Endothelial cell of umbilical vein (primary cell): ENCODE measurements at regions not wholly inside any gene's neighbourhood (a gene's known extent, or its start where the extent isn't known, plus 50 kb on each side); places are given as distances from the start of the nearest gene placed in this dataset.

Experiments used
- BruUV-seq: library from RNA; stranded (reverse); fragments of 400-500 nt; replicated peaks from 2 replicates; lab custom pipeline; 2021; lab: Mats Ljungman, UMichigan
- CTCF ChIA-PET: fragments of 300-600, 350-600 bp; sonication (Branson Sonifier 250); formaldehyde crosslinking; loops from one replicate; lab custom pipeline; 2021; ENCODE audit warnings: antibody characterized with exemption, inconsistent platforms; lab: Charles Lee
- POLR2A ChIA-PET: fragments of 300-600, 350-600 bp; sonication (Branson Sonifier 250); formaldehyde crosslinking; loops from one replicate; lab custom pipeline; 2021; ENCODE audit warnings: antibody characterized with exemption, inconsistent platforms; lab: Charles Lee
- DNase-seq: peaks from one replicate; pipeline ENCODE4 v3.0.0-alpha.2; 2011; ENCODE audit warnings: low read depth, low spot score
- FAIRE-seq: peaks from 2 replicates; lab custom pipeline; 2011; peaks lifted over from hg19 to GRCh38; lab: Jason Lieb, UNC
- H2AFZ ChIP-seq: 2 replicates; pipeline ENCODE4 v1.6.0; 2012; ENCODE audit warnings: low read depth, low read length, control low read depth, inconsistent platforms
- H3K27ac ChIP-seq: 2 replicates; pipeline ENCODE4 v1.5.1; 2011; ENCODE audit warnings: low read depth, mild to moderate bottlenecking, control low read depth, low read length, moderate library complexity; ENCODE audit not compliant: insufficient read depth
- H3K27me3 ChIP-seq, 2 experiments: 2 replicates each; pipeline versions ENCODE4 v1.6.0 to v1.6.1; 2011; ENCODE audit warnings: low read length in 2 of 2, mixed read lengths in 1 of 2; ENCODE audit not compliant: control insufficient read depth in 2 of 2, insufficient read depth in 2 of 2
- H3K36me3 ChIP-seq, 2 experiments: 2 replicates in 1 of 2; 3 replicates in 1 of 2; pipeline ENCODE4 v1.5.1; 2011; ENCODE audit warnings: low read length in 2 of 2, mild to moderate bottlenecking in 1 of 2, moderate library complexity in 1 of 2; ENCODE audit not compliant: control insufficient read depth in 2 of 2, insufficient read depth in 2 of 2; ENCODE audit errors: extremely low read depth in 1 of 2
- H3K4me1 ChIP-seq: 3 replicates; pipeline ENCODE4 v1.5.1; 2011; ENCODE audit warnings: mild to moderate bottlenecking, low read length; ENCODE audit not compliant: control insufficient read depth, insufficient read depth; ENCODE audit errors: extremely low read depth
- H3K4me2 ChIP-seq: 2 replicates; pipeline ENCODE4 v1.6.1; 2011; ENCODE audit warnings: low read length, control low read depth, mixed read lengths; ENCODE audit not compliant: insufficient read depth
- H3K4me3 ChIP-seq, 3 experiments: fragments of 200-600 bp in 1 of 3; sonication (generic), shearing (Covaris generic) in 1 of 3; replicated peaks in 1 of 3; 2 replicates each; pipeline ENCODE4 v1.5.1; 2011 to 2016; ENCODE audit warnings: control low read depth in 3 of 3, low read length in 3 of 3, mild to moderate bottlenecking in 2 of 3, inconsistent platforms in 1 of 3, low read depth in 1 of 3, moderate library complexity in 1 of 3; ENCODE audit not compliant: insufficient read depth in 1 of 3
- H3K79me2 ChIP-seq: 2 replicates; pipeline ENCODE4 v1.6.0; 2012; ENCODE audit warnings: low read length, inconsistent platforms; ENCODE audit not compliant: control insufficient read depth, insufficient read depth
- H3K9ac ChIP-seq: replicated peaks from 2 replicates; pipeline ENCODE3; 2011; ENCODE audit warnings: low read length, control low read depth; ENCODE audit not compliant: insufficient read depth; ENCODE audit errors: extremely low read depth
- H3K9me1 ChIP-seq: replicated peaks from 3 replicates; pipeline ENCODE4 v1.6.0; 2011; ENCODE audit warnings: mild to moderate bottlenecking, low read length; ENCODE audit not compliant: control insufficient read depth, insufficient read depth; ENCODE audit errors: extremely low read depth
- H3K9me3 ChIP-seq: replicated peaks from 2 replicates; pipeline ENCODE4 v1.5.1; 2012; ENCODE audit warnings: low read length, inconsistent platforms; ENCODE audit not compliant: control insufficient read depth, insufficient read depth
- H4K20me1 ChIP-seq: replicated peaks from 2 replicates; pipeline ENCODE3; 2011; ENCODE audit warnings: mild to moderate bottlenecking, low read length; ENCODE audit not compliant: control insufficient read depth, insufficient read depth; ENCODE audit errors: extremely low read depth
- EZH2 ChIP-seq: IDR thresholded peaks from 2 replicates; pipeline ENCODE4 v1.6.1; 2012; ENCODE audit warnings: borderline replicate concordance, low read depth, mild to moderate bottlenecking, moderate library complexity, low read length, inconsistent platforms; ENCODE audit not compliant: severe bottlenecking
- FOS ChIP-seq: IDR thresholded peaks from 2 replicates; pipeline ENCODE4 v1.6.1; 2011; ENCODE audit warnings: mild to moderate bottlenecking, low read length, moderate library complexity, borderline replicate concordance; ENCODE audit not compliant: insufficient read depth
- GATA2 ChIP-seq: IDR thresholded peaks from 2 replicates; pipeline ENCODE4 v1.7.0; 2011; ENCODE audit warnings: low read depth, mild to moderate bottlenecking, moderate library complexity, mixed read lengths, low read length; ENCODE audit not compliant: insufficient read length, insufficient read depth
- MYC ChIP-seq: IDR thresholded peaks from one replicate; pipeline ENCODE4 v1.6.1; 2011; ENCODE audit warnings: mild to moderate bottlenecking, low read depth, low read length
- dilution Hi-C: fragments of 300-500 bp; cut with MboI; formaldehyde crosslinking; loops from one replicate; pipeline ENCODE4 v1.15.0; 2019; ENCODE audit warnings: low sequenced_read_pairs; ENCODE audit not compliant: extremely low pct_ligation_motif_present
- intact Hi-C: fragments of 100-400 bp; cut with micrococcal nuclease; formaldehyde crosslinking; loops from one replicate; pipeline ENCODE4 v1.10.0; 2022
- TF ChIP-seq, protein P1 (sequence below): IDR thresholded peaks from 2 replicates; pipeline ENCODE4 v1.6.1; 2011; ENCODE audit not compliant: insufficient read depth, insufficient read length

DNA sequence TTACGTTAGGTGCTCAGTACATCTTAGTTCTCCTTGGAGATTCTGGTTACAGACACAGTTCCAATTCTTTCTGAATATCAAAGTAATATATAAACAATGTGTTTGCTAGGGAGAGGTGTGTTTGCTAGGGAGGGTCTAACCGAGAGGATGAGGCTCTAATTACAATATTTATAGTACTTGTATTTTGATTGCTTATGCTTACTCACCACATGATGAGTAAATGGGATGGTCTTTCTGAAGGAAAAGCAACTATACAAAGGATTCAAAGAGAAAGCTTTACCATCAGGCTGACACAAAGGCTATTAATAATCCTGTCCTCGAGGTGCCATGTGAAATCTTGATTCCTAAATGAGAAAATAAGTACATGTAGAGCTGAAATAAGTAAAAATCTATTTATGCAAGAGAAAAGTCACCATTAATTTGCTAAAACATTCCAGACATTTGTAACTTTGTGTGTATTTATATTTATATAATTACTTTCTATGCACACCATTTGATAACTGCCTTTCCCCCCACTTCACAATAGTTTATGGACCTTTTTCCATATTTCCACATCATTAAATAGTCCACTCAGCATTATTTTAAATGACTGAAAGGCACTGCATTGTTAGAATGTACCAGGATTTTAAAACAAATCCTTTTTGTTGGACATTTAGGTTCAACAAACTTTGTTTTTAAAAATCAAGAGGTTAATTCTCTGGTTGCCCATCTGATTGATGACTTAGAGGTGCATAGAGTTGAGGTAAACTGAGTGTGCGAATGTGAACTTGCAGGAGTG is 94.5 kb upstream of the FN1 start:
- DNase-seq: peak; percentile 65
- no TSS peak for BruUV-seq
- H4K20me1 ChIP-seq: no peaks in the 10 kb centered on the region
- peak overlapping the region; percentile 99 for H3K27ac ChIP-seq
- CTCF ChIA-PET: interaction anchor here (1.1 to 1.2 kb wide), 3 partner anchors 16 to 401 kb away, joined by 3 to 4 read pairs (median 3); no protein-coding TSS in a partner anchor
- H3K4me3 ChIP-seq: no peak overlapping the region
- H3K9me1 ChIP-seq: no peaks in the 10 kb centered on the region
- TF ChIP-seq, protein P1, sequence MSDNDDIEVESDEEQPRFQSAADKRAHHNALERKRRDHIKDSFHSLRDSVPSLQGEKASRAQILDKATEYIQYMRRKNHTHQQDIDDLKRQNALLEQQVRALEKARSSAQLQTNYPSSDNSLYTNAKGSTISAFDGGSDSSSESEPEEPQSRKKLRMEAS: no peak
- peak; percentile 58 for TF ChIP-seq FOS
- dilution Hi-C loops (no loop called here), intact Hi-C loops (no loop called here)
- H3K4me2 ChIP-seq: peak overlapping the region; percentile 13
- H2AFZ ChIP-seq: no peak overlapping the region
- FAIRE-seq: peak; percentile 8
- H3K9ac ChIP-seq: peak overlapping the region; percentile 56
- no peaks in the 10 kb centered on the region for H3K79me2 ChIP-seq
- H3K4me1 ChIP-seq: peaks cover 44% of the 10 kb centered on the region
- POLR2A ChIA-PET: no interaction called here
- H3K27me3 ChIP-seq: no peaks in the 10 kb centered on the region
- no peaks in the 10 kb centered on the region for H3K36me3 ChIP-seq
- no peaks in the 10 kb centered on the region for H3K9me3 ChIP-seq

GRCh38 chr2:215529271-215529670 is 93.4 kb upstream of the FN1 start:
- Histone ChIP-seq H3K4me3 (no peak overlapping the region), H3K4me1 (peaks cover 44% of the 10 kb centered on the region), H3K9ac (peak overlapping the region; percentile 76), H2AFZ (peak overlapping the region; percentile 28), H3K79me2 (no peaks in the 10 kb centered on the region), H4K20me1 (no peaks in the 10 kb centered on the region), H3K27me3 (no peaks in the 10 kb centered on the region), H3K36me3 (no peaks in the 10 kb centered on the region), H3K27ac (peak overlapping the region; percentile 99), H3K9me1 (no peaks in the 10 kb centered on the region), H3K9me3 (no peaks in the 10 kb centered on the region), H3K4me2 (peak overlapping the region; percentile 74)
- CTCF ChIA-PET: no interaction called here
- intact Hi-C loops: loop anchor here (2.0 kb wide), 3 partner anchors 164 to 392 kb away; no protein-coding TSS in a partner anchor
- DNase-seq (peak; percentile 69), FAIRE-seq (no peak)
- POLR2A ChIA-PET: no interaction called here
- dilution Hi-C loops: no loop called here
- TF ChIP-seq GATA2 (no peak), EZH2 (no peak), MYC (no peak), FOS (no peak)
- BruUV-seq: no TSS peak
